ENCODE measurements at regions not wholly inside any gene's neighbourhood (a gene's known extent, or its start where the extent isn't known, plus 50 kb on each side); places are given as distances from the start of the nearest gene placed in this dataset.

DNA sequence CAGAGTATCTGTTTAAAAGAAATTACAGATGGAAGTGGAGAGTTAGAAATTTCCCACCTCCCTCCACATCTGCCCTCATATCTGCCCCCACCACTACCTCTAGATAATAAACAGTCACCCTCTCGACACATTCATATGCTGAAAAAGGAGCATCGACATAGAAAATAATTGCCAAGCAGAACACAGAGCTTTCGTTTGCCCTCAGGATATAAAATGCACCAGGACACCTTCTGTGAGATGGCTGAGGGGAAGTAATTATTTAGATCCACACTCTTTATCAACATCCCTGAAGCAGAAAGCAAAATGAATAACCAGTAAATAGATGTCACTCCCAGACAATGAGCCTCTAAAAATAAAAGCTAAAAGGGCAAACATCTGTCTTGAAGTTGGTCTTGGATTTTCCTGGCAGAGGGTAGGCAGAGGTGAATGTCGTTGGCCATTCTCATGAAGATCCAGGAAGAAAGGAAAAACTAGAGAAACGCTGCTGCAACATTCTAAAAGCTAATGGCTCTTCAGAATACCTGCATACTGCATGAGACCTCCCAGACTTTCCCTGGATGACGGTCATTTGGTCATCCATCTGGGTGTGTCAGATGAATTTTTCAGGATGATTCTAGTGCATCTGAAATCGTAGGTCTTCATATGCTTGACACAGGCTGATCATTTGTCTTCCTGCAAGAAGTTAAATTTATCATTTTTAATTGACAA, 527.5 kb downstream of the RFC3 start:
- H3K4me3 ChIP-seq (ENCODE audit: low read depth, low read length): no peak overlapping the region
- no peak overlapping the region for H3K9ac ChIP-seq (ENCODE audit: low read depth, low read length)
- H3K9me3 ChIP-seq (ENCODE audit: control insufficient read depth, insufficient read depth, low read length): no peaks in the 10 kb centered on the region
- no peaks in the 10 kb centered on the region for H3K27me3 ChIP-seq (ENCODE audit: control insufficient read depth, insufficient read depth, low read length)
- no peaks in the 10 kb centered on the region for H3K36me3 ChIP-seq (ENCODE audit: control insufficient read depth, insufficient read depth, low read length)
- peaks cover 3% of the 10 kb centered on the region for H3K4me1 ChIP-seq (ENCODE audit: control insufficient read depth, insufficient read depth, low read length)

DNA sequence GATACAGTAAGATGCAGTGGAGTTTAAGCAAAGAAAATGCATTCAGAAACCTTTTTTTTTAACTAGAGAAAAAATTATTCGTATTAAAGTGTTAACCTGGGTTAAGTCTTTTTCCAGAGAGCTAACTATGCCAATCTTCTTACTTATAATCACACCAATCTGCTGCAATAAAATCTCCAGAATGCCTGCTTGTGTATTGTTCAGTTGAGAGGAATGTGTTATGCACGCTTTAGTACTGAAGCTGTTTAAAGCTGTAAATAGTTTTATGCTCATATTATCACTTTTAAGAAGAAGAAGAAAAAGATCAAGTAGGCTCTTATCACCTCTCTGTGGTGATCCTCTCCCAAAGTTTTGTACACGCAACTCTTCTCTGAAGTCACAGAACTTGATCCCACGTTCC, 528.7 kb downstream of the RFC3 start:
- Histone ChIP-seq H3K36me3 (ENCODE audit: control insufficient read depth, insufficient read depth, low read length) (no peaks in the 10 kb centered on the region), H3K9ac (ENCODE audit: low read depth, low read length) (no peak overlapping the region), H3K4me3 (ENCODE audit: low read depth, low read length) (no peak overlapping the region), H3K27me3 (ENCODE audit: control insufficient read depth, insufficient read depth, low read length) (no peaks in the 10 kb centered on the region), H3K4me1 (ENCODE audit: control insufficient read depth, insufficient read depth, low read length) (peaks cover 3% of the 10 kb centered on the region), H3K9me3 (ENCODE audit: control insufficient read depth, insufficient read depth, low read length) (no peaks in the 10 kb centered on the region)

GRCh38 chr13:34347784-34348573, 530.0 kb downstream of the RFC3 start:
- Histone ChIP-seq H3K9ac (ENCODE audit: low read depth, low read length) (no peak overlapping the region), H3K4me3 (ENCODE audit: low read depth, low read length) (no peak overlapping the region), H3K27me3 (ENCODE audit: control insufficient read depth, insufficient read depth, low read length) (no peaks in the 10 kb centered on the region), H3K36me3 (ENCODE audit: control insufficient read depth, insufficient read depth, low read length) (no peaks in the 10 kb centered on the region), H3K9me3 (ENCODE audit: control insufficient read depth, insufficient read depth, low read length) (no peaks in the 10 kb centered on the region), H3K4me1 (ENCODE audit: control insufficient read depth, insufficient read depth, low read length) (peaks cover 3% of the 10 kb centered on the region)

GRCh38 chr13:34349091-34349722, 531.3 kb downstream of the RFC3 start:
- Histone ChIP-seq H3K4me1 (ENCODE audit: control insufficient read depth, insufficient read depth, low read length) (peaks cover 3% of the 10 kb centered on the region), H3K27me3 (ENCODE audit: control insufficient read depth, insufficient read depth, low read length) (no peaks in the 10 kb centered on the region), H3K36me3 (ENCODE audit: control insufficient read depth, insufficient read depth, low read length) (no peaks in the 10 kb centered on the region), H3K9me3 (ENCODE audit: control insufficient read depth, insufficient read depth, low read length) (no peaks in the 10 kb centered on the region), H3K4me3 (ENCODE audit: low read depth, low read length) (no peak overlapping the region), H3K9ac (ENCODE audit: low read depth, low read length) (no peak overlapping the region)

DNA sequence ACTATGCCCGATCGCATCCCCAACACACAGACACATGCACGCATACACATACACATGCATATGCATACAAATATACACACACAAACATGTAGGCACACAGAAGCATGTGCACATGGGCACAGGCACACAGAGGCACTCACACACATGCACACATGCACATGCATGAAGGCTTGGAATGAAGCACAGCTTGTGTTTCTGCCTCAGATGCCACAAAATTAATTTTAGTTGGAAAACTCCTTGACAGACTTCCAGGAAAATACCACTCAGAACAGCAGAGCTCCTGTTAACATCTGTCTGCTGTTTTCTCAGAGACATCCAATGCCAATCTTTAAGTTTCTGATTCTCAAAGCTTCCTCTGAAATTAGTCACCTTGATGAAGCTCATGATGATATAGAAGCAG, 532.7 kb downstream of the RFC3 start:
- Histone ChIP-seq H3K9me3 (ENCODE audit: control insufficient read depth, insufficient read depth, low read length) (no peaks in the 10 kb centered on the region), H3K36me3 (ENCODE audit: control insufficient read depth, insufficient read depth, low read length) (no peaks in the 10 kb centered on the region), H3K4me3 (ENCODE audit: low read depth, low read length) (no peak overlapping the region), H3K27me3 (ENCODE audit: control insufficient read depth, insufficient read depth, low read length) (no peaks in the 10 kb centered on the region), H3K9ac (ENCODE audit: low read depth, low read length) (no peak overlapping the region), H3K4me1 (ENCODE audit: control insufficient read depth, insufficient read depth, low read length) (peaks cover under 1% of the 10 kb centered on the region)

GRCh38 chr13:34351134-34351533, 533.2 kb downstream of the RFC3 start:
- no peaks in the 10 kb centered on the region for H3K4me1 ChIP-seq (ENCODE audit: control insufficient read depth, insufficient read depth, low read length)
- no peaks in the 10 kb centered on the region for H3K36me3 ChIP-seq (ENCODE audit: control insufficient read depth, insufficient read depth, low read length)
- H3K9ac ChIP-seq (ENCODE audit: low read depth, low read length): no peak overlapping the region
- H3K4me3 ChIP-seq (ENCODE audit: low read depth, low read length): no peak overlapping the region
- no peaks in the 10 kb centered on the region for H3K27me3 ChIP-seq (ENCODE audit: control insufficient read depth, insufficient read depth, low read length)
- H3K9me3 ChIP-seq (ENCODE audit: control insufficient read depth, insufficient read depth, low read length): no peaks in the 10 kb centered on the region

GRCh38 chr13:34352958-34353357, 535.0 kb downstream of the RFC3 start:
- Histone ChIP-seq H3K4me1 (ENCODE audit: control insufficient read depth, insufficient read depth, low read length) (no peaks in the 10 kb centered on the region), H3K27me3 (ENCODE audit: control insufficient read depth, insufficient read depth, low read length) (no peaks in the 10 kb centered on the region), H3K9me3 (ENCODE audit: control insufficient read depth, insufficient read depth, low read length) (no peaks in the 10 kb centered on the region), H3K4me3 (ENCODE audit: low read depth, low read length) (no peak overlapping the region), H3K9ac (ENCODE audit: low read depth, low read length) (no peak overlapping the region), H3K36me3 (ENCODE audit: control insufficient read depth, insufficient read depth, low read length) (no peaks in the 10 kb centered on the region)

DNA sequence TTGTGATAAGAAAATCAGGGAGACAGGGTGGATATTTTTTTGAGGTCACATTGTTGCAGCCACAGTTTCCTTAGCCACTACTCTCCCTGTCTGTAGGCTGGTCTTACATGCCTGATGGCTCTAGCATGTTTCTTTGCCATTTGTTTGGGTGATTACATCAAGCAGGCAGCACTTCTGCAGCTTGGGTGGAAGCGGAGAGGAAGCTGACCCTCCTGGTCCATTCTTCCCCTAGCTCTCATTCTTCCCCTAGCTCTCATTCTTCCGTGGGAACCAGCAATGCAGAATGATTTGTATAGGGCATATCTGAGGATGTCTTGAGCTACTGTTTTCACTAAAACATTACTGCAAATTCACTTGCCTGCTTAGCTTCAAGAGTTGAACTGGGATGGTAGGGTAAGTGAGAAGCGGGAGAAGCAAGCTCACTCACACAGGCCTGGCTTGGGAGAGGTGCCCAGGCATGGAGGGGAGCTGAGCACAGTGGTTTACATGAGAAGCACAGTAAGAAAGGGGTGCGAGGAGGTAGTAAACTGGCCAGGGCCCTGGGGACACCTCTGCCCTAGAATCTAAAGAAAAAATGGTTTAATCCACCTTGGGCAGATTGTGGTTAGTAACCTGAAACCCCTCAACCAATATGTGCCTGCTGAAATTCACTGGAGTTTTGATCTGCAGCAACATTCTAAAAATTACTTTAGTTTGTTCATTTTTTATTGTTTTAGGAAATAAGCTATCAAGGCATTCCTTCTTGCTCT, 538.9 kb downstream of the RFC3 start:
- no peak overlapping the region for H3K4me3 ChIP-seq (ENCODE audit: low read depth, low read length)
- H3K9me3 ChIP-seq (ENCODE audit: control insufficient read depth, insufficient read depth, low read length): no peaks in the 10 kb centered on the region
- H3K4me1 ChIP-seq (ENCODE audit: control insufficient read depth, insufficient read depth, low read length): no peaks in the 10 kb centered on the region
- H3K9ac ChIP-seq (ENCODE audit: low read depth, low read length): no peak overlapping the region
- H3K36me3 ChIP-seq (ENCODE audit: control insufficient read depth, insufficient read depth, low read length): no peaks in the 10 kb centered on the region
- no peaks in the 10 kb centered on the region for H3K27me3 ChIP-seq (ENCODE audit: control insufficient read depth, insufficient read depth, low read length)

DNA sequence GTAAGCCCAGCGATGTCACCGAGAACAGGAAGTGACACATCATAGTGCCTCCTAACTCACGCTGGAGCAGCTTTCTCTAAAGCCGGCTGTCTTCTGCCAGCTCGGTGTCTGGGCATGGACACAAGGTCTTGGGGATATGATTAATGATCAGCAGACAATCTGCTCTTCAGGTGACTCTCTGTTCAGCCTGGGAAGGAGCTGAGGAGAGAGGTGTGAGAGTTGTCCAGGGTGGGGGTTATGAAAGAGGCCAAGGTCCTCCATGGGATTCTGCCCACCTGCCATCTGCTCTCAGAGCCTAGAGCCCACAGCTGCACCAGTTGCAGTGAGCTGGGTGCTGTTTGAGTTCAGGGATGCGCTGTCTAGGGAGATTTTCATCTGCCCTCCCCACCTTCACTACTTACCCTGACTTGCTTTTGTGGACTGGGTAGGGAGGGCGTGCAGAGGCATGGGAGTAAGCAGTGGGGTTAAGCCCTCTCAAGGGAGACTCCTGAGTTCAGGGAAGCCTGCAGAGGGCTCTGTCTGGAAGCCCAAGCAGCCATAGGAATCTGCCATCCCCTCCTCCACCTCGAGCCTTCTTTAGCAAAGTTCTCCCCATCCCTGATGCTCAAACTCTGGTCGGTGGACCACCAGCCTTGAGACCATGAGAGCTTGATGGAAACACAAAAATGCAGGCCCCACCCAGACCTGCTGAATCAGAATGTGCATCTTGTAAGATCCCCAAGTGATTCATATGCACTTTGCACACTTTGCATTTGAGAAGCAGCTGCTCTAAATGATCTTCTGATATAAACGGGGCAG, 539.7 kb downstream of the RFC3 start:
- Histone ChIP-seq H3K9ac (ENCODE audit: low read depth, low read length) (no peak overlapping the region), H3K9me3 (ENCODE audit: control insufficient read depth, insufficient read depth, low read length) (no peaks in the 10 kb centered on the region), H3K36me3 (ENCODE audit: control insufficient read depth, insufficient read depth, low read length) (no peaks in the 10 kb centered on the region), H3K4me1 (ENCODE audit: control insufficient read depth, insufficient read depth, low read length) (no peaks in the 10 kb centered on the region), H3K4me3 (ENCODE audit: low read depth, low read length) (no peak overlapping the region), H3K27me3 (ENCODE audit: control insufficient read depth, insufficient read depth, low read length) (no peaks in the 10 kb centered on the region)

DNA sequence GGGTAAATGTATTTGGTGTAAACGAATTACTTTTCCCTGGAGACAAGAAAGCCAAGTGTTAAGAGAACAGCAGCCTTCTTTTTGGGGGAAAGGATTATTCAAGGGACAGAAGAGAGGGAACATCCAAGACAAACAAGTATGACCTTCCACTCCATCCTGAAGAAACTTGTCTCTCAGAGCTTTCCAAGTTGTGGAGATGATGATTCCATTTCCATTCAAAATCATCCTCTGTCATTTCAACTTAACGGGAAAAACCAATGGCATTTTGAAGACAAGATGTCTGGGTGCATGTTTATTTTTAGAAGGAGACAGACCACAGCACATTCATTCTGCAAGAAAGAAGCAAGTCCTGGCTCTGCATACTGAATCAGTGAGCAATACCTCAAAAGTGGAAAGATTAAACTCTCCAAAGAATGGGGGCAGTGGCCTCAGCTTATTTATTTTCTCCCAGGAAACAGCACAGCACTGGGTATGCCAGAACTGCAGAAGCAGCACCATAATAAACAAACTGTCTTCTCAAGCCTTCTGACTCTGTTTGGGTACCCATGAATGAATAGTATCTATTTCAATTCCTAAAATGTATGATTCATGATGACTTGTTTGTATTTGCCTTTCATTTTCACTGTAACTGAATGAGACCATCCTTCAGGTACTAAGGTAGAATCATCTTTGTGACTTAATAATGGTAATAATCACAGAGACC, 541.0 kb downstream of the RFC3 start:
- Histone ChIP-seq H3K4me1 (ENCODE audit: control insufficient read depth, insufficient read depth, low read length) (no peaks in the 10 kb centered on the region), H3K27me3 (ENCODE audit: control insufficient read depth, insufficient read depth, low read length) (no peaks in the 10 kb centered on the region), H3K36me3 (ENCODE audit: control insufficient read depth, insufficient read depth, low read length) (no peaks in the 10 kb centered on the region), H3K9me3 (ENCODE audit: control insufficient read depth, insufficient read depth, low read length) (no peaks in the 10 kb centered on the region), H3K9ac (ENCODE audit: low read depth, low read length) (no peak overlapping the region), H3K4me3 (ENCODE audit: low read depth, low read length) (no peak overlapping the region)
